NCI-H2107 (cell line): ENCODE measurements at regions not wholly inside any gene's neighbourhood (a gene's known extent, or its start where the extent isn't known, plus 50 kb on each side); places are given as distances from the start of the nearest gene placed in this dataset.
"Not testable (repeated sequence)": the region's sequence is repeated elsewhere in the genome, so short reads cannot be mapped to it uniquely, and the experiment has no call there.

Source experiments
- DNase-seq: peaks from one replicate; lab custom pipeline; 2025; lab: John Stamatoyannopoulos, UW

GRCh38 chr2:150267651-150268415 is 219.6 kb downstream of the RND3 start:
- no peak for DNase-seq

GRCh38 chr2:150266931-150267330 is 220.5 kb downstream of the RND3 start:
- no peak for DNase-seq

- DNase-seq = no peak
These were observed 223.0 kb downstream of the RND3 start for GRCh38 chr2:150264442-150264841.

GRCh38 chr2:150261691-150262090 is 225.8 kb downstream of the RND3 start:
- DNase-seq = no peak

GRCh38 chr2:150260636-150261035 is 226.8 kb downstream of the RND3 start:
- no peak for DNase-seq

- no peak for DNase-seq
These were observed 227.7 kb downstream of the RND3 start for GRCh38 chr2:150259746-150260145.

GRCh38 chr2:150258781-150259307 is 228.6 kb downstream of the RND3 start:
- DNase-seq = no peak

GRCh38 chr2:150256736-150257135 is 230.7 kb downstream of the RND3 start:
- DNase-seq = no peak

GRCh38 chr2:150255528-150255927 is 231.9 kb downstream of the RND3 start:
- no peak for DNase-seq

GRCh38 chr2:150249735-150250134 is 237.7 kb downstream of the RND3 start:
- not testable (repeated sequence) for DNase-seq

GRCh38 chr2:150247481-150247880 is 240.0 kb downstream of the RND3 start:
- no peak for DNase-seq

GRCh38 chr2:150234787-150235446 is 252.6 kb downstream of the RND3 start:
- DNase-seq = no peak

GRCh38 chr2:150232871-150233270 is 254.6 kb downstream of the RND3 start:
- no peak for DNase-seq

GRCh38 chr2:150232321-150232720 is 255.1 kb downstream of the RND3 start:
- no peak for DNase-seq

- DNase-seq = no peak
These were observed 256.9 kb downstream of the RND3 start for GRCh38 chr2:150230616-150231015.

GRCh38 chr2:150230004-150230403 is 257.5 kb downstream of the RND3 start:
- no peak for DNase-seq

GRCh38 chr2:150228936-150229335 is 258.5 kb downstream of the RND3 start:
- no peak for DNase-seq

- no peak for DNase-seq
These were observed 262.4 kb downstream of the RND3 start for GRCh38 chr2:150225030-150225429.

GRCh38 chr2:150224321-150224720 is 263.1 kb downstream of the RND3 start:
- DNase-seq = no peak

- DNase-seq = no peak
These were observed 264.5 kb downstream of the RND3 start for GRCh38 chr2:150222942-150223341.

- DNase-seq = no peak
These were observed 265.1 kb downstream of the RND3 start for GRCh38 chr2:150222379-150222778.

GRCh38 chr2:150219861-150220260 is 267.6 kb downstream of the RND3 start:
- DNase-seq = no peak

GRCh38 chr2:150215041-150215440 is 272.4 kb downstream of the RND3 start:
- no peak for DNase-seq
